Jurkat, Clone E6-1 (cell line): ENCODE measurements at regions not wholly inside any gene's neighbourhood (a gene's known extent, or its start where the extent isn't known, plus 50 kb on each side); places are given as distances from the start of the nearest gene placed in this dataset.

ENCODE experiments used
- DNase-seq: peaks from one replicate; pipeline ENCODE4 v3.0.0-alpha.2; 2011; ENCODE audit warnings: low read depth, low spot score
- H3K4me3 ChIP-seq: 2 replicates; pipeline ENCODE4 v1.5.1; 2011; ENCODE audit warnings: mild to moderate bottlenecking, low read length, control low read depth, moderate library complexity

DNA sequence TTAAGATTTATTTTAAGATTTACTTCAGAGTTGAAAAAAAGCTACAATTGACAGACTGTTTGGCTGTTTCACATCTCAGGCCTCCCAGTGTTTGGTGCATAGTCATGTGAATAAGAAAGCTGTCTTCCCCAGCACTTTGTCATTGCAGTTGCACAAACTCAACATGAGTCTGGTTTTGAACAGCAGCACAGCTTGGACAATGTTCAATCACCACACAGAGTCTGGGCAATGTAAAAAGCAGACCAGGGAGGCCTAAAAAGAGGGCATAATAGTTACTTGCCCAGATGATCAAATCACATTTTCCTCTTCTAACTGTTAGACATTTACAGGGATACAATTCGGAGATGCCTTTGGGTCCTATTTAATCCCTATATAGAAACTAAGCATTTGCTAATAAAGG lies 1055.0 kb downstream of the RPA4 start:
- H3K4me3 ChIP-seq: no peak overlapping the region
- DNase-seq: no peak

DNA sequence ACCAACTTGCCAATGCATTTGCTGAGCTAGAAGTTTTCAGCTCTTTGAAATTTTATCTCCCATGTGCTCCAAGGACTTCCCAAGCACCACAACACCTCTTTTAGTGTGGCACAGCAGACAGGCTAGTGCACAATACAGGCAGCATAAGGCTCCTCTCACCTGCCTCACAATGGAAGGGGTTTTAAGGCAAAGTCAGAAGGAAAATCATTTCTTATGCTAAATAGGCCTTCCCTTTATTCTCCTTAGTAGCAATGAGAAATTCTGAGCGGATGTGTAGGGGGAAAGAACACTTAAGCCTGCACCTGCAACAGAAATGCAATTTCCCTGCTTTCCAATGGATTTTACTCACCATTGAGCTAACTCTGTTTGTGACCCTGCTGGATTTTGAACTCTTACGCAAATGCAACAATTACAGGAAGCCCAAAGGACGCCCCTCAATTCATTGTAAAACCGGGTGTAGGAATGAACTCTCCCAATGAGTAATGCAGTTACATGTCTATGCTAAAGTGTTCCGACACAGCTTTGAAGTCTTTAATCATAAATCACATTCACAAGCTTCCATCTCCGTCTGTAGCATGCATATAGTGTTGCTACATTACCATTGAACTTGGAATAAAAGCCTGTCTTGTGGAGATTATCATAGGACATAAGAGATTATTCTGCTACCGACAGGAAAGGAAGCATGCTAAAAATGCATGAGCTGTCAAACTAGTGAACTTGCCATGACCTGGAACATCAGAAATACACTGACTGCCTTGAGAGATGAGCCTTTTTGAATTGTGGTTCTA lies 1084.9 kb downstream of the RPA4 start:
- DNase-seq: no peak
- H3K4me3 ChIP-seq: no peak overlapping the region

DNA sequence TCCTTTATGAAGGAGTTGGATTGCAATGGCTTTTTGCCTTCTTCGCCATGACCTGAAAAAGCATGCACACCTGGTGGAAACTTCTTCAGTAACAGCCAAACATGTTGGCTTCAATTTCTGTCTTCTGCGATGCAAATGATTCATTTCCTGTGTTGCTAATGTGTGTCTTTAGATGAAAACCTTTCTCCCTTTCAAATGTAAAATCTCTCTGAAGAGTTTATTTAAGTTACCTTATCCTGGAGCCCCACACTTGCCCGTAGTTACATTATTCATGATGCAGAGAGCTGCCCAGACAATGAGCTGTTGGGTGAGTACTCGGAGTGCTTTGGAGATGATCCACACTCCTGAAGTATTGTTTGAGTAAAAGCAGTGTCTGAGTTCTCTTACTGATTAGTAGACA lies 1100.9 kb downstream of the RPA4 start:
- no peak overlapping the region for H3K4me3 ChIP-seq
- peak; percentile 15 for DNase-seq

DNA sequence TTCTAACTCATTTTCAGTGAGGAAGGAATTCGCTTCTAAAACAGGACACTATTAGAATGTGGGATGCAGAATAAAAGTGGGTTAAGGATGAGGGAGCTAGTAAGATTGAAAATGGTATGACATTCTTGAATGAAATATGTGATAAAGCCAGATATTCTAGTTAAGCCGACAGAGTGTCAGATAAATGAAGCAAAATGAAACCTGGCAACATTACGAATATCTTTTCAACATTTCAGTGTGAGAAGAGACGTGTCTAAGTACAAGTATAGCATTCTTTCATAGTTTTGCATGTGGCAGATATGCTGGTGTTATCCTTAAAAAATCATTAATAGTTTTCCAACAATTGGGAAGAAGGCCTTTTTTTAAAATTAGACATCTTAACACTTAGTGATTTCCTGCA lies 1101.4 kb downstream of the RPA4 start:
- H3K4me3 ChIP-seq: no peak overlapping the region
- DNase-seq: no peak

DNA sequence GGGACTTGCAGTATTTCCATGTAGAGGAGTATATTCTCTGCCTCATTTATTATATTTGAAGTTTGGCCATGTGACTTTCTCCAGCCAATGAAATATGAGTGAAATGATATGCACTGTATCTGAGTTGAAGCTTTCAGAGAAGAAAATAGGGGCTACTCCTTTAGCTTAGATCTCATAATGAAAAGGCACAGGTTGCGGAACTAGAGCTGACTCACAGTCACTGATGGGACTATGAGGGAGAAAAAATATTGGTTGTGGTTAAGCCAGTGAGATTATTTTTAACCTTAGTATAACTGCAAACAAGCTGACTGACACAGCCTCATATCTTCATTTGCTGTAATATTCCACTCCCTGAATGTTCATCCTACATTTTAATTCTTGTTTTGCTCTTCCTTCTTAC lies 1104.3 kb downstream of the RPA4 start:
- no peak overlapping the region for H3K4me3 ChIP-seq
- DNase-seq: no peak

DNA sequence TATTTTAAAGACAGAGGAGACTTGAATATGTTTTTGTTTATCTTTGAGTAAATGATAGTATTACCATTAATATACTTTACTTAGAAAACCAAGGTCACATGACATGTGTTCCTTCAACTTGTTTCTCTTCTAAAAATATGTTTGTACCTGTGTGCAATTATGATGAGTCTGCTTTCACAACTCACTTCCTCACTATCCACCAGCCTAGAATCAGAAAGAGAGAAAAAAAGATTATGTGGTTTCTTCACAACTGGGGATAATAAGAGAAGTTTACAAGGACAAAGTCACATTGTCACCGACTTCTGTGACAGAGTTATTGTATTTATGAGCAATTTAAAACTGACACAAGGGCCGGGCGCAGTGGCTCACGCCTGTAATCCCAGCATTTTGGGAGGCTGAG lies 1112.1 kb downstream of the RPA4 start:
- no peak overlapping the region for H3K4me3 ChIP-seq
- no peak for DNase-seq

DNA sequence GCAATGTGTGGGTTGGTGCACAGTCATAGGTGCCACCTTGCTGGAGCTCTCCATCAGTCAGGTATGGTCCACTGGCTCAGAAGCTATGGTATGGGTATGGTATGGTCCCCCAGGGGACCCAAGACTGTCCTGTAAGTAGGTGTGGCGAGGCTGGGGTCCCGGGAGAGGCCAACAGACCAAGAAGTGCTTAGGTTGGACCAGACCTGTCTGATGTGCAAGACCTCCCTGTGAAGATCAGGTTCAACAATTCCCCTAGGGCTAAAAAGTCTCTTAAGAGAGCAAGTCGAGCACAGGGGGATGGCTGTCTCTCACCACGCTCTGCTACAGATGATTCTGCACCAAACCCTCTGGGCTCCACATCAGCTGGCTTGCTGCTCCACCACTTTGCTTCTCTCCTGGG lies 1145.0 kb downstream of the RPA4 start:
- H3K4me3 ChIP-seq: no peak overlapping the region
- DNase-seq: no peak

DNA sequence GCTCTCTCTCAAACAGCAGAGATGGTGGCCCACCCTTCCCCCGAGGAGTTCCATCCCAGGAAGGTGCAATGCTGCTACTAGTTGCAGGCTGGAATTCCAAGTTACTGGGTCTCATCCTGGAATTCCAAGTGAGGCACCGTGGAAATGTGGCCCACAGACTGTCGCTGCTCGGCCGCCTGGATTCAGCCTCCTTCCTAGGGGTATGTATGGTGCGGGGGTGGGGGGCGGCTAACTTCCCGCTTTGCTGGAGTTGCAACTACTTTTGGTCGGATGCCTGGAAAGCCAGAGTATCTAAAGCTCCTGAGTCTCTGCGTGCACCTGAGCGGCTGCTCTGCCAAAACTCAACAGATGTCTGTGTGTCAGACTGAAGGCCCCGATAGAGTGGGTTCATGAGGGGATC lies 1146.2 kb downstream of the RPA4 start:
- DNase-seq: no peak
- no peak overlapping the region for H3K4me3 ChIP-seq

DNA sequence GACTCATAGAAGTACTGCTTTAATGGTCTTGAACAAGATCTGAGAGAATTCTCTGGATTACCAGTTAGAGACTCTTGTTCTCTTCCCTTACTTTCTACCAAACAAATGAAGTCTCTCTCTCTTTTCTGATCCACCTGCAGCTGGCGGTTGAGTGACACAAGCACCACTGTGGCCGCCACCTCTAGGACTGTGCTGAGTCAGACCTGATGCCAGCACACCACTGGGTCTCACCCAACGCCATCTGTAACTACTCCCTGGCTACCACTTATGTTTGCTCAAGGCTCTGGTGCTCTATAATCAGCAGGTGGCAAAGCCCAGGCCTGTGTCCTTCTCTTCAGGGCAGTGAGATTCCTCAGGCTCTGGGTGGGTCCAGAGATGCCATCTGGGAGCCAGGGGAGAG lies 1173.5 kb downstream of the RPA4 start:
- no peak overlapping the region for H3K4me3 ChIP-seq
- DNase-seq: no peak

DNA sequence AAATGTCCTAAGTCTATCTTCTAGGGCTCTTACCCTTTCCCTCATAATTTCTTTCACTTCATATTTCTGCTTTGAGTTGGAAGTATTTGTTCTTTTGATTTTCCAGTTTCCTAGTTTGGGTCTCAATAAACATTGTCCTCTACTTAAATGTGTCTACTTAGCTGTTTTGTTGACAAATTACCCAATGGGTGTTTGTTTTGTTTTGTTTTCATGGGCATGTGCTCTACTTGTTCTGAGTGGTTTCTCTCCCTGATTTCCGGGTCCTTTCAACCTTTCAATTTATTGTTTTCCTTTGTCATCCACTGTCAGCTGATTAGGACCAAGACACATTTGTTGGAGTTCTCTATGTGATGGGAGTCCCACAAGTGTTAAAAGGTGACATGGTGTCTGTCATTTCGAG lies 1181.4 kb downstream of the RPA4 start:
- H3K4me3 ChIP-seq: no peak overlapping the region
- no peak for DNase-seq

DNA sequence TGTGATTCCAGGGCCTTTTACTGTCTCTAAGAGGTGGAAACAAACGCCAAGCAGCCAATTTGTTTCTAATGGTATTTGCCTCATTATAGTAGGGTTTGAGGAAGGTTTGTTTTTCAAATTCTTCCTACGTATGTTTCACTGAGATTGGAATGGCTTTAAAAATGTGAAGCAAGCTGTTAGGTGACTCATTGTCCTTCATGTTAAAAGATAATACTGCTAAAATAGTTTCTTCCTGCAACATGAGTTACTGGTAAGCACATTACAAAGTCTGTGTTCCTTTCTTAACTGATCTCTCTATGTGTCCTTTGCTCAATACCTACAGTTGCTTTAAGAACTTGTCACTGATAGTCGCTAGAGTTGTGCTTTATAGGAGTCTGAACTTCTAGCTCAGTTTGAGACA lies 1183.9 kb downstream of the RPA4 start:
- H3K4me3 ChIP-seq: no peak overlapping the region
- DNase-seq: no peak

DNA sequence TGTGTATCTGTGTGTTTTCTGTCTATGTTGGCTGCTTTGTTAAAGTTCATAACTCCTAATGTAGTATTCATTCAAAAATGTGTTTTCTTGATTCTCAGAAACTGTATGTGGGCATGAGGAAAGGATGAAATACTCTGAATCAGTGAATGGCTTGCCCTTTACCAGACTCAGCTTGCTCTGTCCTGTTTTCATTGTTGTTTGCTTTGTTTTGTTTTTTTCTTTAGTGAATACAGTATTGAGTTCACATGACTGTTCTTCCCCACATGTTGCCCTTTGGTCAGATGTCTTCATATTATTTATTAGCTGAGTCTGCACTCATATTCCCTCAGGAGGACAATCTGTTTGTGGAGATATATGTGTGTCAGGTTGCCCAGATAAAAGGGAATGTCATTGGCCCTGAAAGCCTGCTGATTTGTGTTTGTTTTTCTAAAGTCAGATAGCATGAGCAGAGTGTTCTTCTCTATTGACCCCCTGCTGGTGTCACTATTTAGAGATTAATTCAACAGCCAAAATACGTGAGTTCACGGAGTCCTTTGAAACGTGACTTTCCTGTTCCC lies 1184.4 kb downstream of the RPA4 start:
- no peak overlapping the region for H3K4me3 ChIP-seq
- no peak for DNase-seq

DNA sequence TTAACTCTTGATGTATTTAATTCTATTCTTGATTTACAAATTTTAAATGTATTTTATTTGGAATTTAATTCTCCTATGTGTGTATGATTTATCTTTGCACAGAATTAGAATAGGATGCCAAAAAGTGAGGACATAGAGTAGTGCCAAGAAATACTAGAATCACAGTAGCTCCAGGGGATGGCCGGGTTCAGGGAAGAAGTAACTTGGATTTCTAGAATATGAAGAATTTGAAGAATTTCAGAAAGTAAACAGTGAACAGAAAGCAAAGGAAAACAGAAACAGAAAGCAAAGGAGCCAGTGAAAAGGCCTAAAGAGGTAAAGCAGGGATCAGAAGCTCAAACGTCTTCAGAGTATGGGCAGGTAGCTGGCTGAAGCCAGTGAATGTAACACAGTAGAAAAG lies 1187.6 kb downstream of the RPA4 start:
- no peak overlapping the region for H3K4me3 ChIP-seq
- no peak for DNase-seq

DNA sequence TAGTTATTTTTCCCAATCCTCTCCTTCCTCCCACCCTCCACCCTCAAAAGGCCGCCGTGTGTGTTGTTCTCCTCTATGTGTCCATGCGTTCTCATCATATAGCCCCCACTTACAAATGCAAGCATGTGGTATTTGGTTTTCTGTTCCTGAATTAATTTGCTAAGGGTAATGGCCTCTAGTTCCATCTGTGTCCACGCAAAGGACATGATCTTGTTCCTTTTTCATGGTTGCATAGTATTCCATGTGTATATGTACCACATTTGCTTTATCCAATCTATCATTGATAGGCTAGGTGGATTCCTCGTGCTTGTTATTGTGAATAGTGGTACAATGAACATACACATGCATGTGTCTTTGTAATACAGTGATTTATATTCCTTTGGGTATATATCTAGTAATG lies 1193.7 kb downstream of the RPA4 start:
- H3K4me3 ChIP-seq: no peak overlapping the region
- no peak for DNase-seq

DNA sequence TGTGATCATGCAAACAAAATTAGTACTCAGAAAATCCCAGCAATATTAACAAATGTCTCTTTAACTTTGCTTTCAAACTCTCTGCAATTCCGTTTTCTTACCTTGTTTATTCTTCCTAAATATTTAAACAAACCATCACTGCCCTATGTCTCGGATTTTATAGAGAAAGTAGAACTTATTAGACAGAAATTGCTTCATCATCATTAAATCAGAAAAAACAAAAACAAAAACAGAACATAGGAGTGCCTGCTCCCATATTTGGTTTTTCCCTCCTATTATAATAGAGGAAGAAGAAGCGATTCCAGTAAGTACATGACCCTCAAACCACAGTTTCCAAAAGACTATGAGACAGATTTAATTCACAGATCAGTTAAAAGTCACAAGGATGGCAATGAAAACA lies 1228.0 kb downstream of the RPA4 start:
- DNase-seq: no peak
- H3K4me3 ChIP-seq: no peak overlapping the region

DNA sequence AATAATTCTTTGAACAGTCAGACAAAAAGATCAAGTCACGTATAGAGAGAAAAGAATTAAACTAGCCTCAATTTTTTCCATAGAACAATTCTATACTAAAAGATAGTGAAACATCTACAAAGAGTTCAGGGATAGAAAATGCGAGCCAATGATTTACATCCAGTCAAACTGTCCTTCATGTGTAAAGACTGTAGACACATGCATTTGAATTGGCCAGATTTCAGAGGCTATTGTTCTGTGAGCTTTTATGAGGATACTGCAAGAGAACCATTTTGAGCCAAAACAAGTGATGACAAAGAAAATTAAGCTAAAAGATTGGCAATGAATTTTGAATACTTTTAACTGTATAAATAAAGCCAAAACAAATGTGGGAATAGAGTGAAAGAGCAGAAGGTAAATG lies 1230.3 kb downstream of the RPA4 start:
- no peak overlapping the region for H3K4me3 ChIP-seq
- no peak for DNase-seq

DNA sequence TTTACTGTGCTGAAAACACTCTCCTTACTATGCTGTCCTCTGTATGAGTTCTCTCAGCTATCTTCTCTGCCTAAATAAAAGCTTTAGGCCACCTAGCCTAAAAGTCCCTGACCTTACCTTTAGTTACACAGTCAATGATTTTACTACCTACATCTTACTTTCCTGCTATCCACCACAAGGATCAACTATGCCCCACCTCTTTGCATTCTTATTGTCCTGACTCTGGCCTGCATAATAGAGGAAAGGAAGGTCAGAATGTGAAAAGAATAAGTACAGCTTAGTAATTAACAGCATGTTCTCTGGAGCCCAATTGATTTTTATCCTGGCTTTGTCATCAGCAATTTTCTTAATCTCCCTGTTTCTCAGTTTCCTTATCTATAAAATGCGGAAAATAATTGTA lies 1257.8 kb downstream of the RPA4 start:
- no peak overlapping the region for H3K4me3 ChIP-seq
- DNase-seq: no peak

DNA sequence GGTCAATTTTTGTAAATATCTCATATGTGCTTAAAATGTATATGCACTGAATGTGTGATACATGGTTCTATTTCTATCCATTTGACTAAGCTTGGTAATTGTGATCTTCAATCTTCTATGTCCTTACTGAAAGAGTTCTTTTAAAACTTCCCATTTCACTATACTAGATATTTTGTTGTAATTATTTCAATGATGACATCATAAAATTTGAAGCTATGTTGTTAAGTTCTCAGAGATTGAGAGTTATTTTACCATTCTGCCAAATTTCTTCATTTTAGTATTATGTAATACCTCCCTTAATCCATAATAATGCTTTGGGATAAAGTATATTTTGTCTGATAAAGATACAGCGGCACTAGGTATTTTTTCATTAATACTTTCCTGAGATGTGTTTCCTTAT lies 1307.3 kb downstream of the RPA4 start:
- DNase-seq: no peak
- H3K4me3 ChIP-seq: no peak overlapping the region

DNA sequence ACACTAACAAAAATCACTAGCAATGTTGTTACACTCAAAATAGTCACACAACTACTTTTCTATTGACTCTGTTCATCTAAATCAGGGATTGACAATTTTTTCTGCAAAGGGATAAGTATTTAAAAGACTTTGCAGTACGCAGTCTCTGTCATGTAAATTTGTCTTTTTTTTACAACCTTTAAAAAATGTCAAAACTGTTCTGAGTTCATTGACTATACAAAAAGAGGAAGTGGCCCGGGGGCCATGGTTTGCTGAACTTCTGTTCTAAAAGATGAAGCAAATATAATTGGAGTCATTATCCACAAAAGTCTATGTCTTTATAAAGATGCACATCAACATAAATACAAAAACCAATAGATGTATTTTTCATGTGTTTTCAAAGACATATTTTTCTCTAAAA lies 1310.3 kb downstream of the RPA4 start:
- H3K4me3 ChIP-seq: no peak overlapping the region
- no peak for DNase-seq

DNA sequence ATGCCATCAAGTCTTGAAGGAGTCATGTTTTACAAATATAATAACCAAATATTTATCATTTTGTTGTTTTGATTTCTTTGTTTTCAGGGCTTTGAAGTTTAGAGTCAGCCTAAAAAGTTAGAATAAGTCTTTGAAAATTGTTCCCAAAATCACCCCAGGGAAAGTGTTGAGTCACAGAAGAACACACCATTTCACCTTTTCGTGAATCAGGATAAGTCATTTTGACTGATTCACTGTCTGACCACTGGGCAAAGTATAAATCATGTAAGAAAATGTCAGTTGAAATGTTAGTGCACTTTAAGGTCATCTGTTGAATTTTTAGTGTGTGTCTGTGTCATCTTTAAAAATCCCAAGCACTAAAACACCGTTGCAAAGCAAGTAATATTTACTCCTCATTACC lies 1320.1 kb downstream of the RPA4 start:
- H3K4me3 ChIP-seq: no peak overlapping the region
- DNase-seq: no peak

DNA sequence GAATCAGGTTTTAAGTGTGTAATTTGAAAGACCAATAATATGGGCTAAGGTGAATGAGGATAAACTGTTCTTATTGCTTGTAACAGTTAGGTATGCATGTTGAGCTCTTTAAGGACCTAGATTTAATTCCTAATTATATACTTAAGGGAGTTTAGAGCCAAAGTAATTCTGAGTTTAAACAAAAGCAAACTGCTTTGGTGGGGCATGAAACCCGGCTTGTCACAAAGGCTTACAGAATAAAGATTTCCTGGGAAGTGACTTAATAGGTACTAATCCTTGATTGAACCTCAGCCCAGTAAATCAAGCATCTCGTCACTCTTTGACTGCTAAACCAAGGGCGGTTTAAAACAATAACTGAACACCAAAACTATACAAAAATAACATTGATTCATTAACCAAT lies 1324.2 kb downstream of the RPA4 start:
- no peak overlapping the region for H3K4me3 ChIP-seq
- no peak for DNase-seq
